Adrenal gland (tissue), 9 donors: ENCODE measurements at regions not wholly inside any gene's neighbourhood (a gene's known extent, or its start where the extent isn't known, plus 50 kb on each side); places are given as distances from the start of the nearest gene placed in this dataset.

Experiments used
- DNase-seq, 7 donors: peaks; one replicate each; pipeline ENCODE4 v3.0.0-alpha.2; 2019 to 2020
- H3K27ac ChIP-seq, 5 donors: fragments of 200-600 bp; sonication (generic) in 4 of 5; 1 replicate in 3 of 5; 2 replicates in 2 of 5; pipeline versions ENCODE4 v1.5.1 to v1.8.0; 2016 to 2020; ENCODE audit warnings: mild to moderate bottlenecking in 1 of 5
- H3K27me3 ChIP-seq: fragments of 200-600 bp; 2 replicates; pipeline ENCODE4 v1.8.0; 2021
- H3K36me3 ChIP-seq, 2 donors: fragments of 200-600 bp; replicated peaks in 1 of 2; 1 replicate in 1 of 2; 2 replicates in 1 of 2; pipeline versions ENCODE4 v1.5.1 to v1.8.0; 2018 to 2022
- H3K4me1 ChIP-seq, 2 donors: fragments of 200-600 bp; replicated peaks in 1 of 2; 1 replicate in 1 of 2; 2 replicates in 1 of 2; pipeline versions ENCODE4 v1.5.1 to v1.8.0; 2018 to 2021
- H3K4me3 ChIP-seq, 4 donors: fragments of 200-600 bp; sonication (generic) in 3 of 4; one replicate each; pipeline ENCODE4 v1.5.1; 2016 to 2018
- H3K9me3 ChIP-seq, 3 donors: fragments of 200-600 bp; sonication (generic) in 1 of 3; replicated peaks in 1 of 3; 1 replicate in 2 of 3; 2 replicates in 1 of 3; pipeline versions ENCODE4 v1.5.1 to v1.8.0; 2016 to 2021
- CTCF ChIP-seq, 6 experiments: fragments of 450-650 bp in 4 of 6; fragments of 200-600 bp in 2 of 6; sonication (generic) in 1 of 6; IDR thresholded peaks; 1 replicate in 5 of 6; 2 replicates in 1 of 6; pipeline versions ENCODE4 v1.5.1 to v1.8.0; 2016 to 2021; ENCODE audit warnings: antibody characterized with exemption in 6 of 6, mild to moderate bottlenecking in 2 of 6, moderate library complexity in 1 of 6
- POLR2A ChIP-seq, 2 donors: fragments of 450-650 bp; IDR thresholded peaks; one replicate each; pipeline ENCODE4 v1.6.1; 2017; ENCODE audit warnings: antibody characterized with exemption in 2 of 2, mild to moderate bottlenecking in 2 of 2, moderate library complexity in 1 of 2
- WGBS, 4 donors: extraction: QIAGEN DNeasy Blood & Tissue Kit in 2 of 4; methylation state at CpG; one replicate each; pipeline versions ENCODE4 v1.1.5 to v1.1.7; 2013 to 2017; 5-methylcytosine and 5-hydroxymethylcytosine counted together
- intact Hi-C, 2 donors: fragments of 100-400 bp; cut with DNase I; formaldehyde crosslinking; loops; one replicate each; pipeline versions ENCODE4 v1.14.1 to v1.15.0; 2022 to 2023
- donor health status: healthy with polysubstance abuse.
- donor health status: Bipolar disorder and iron deficiency.
- donor health status: DM: yes; HTN: yes; CAD: no.
- donor health status: DM: no; HTN: no; CAD: no.
- donor health status: DM: no; HTN: no; CAD: no.

- Histone ChIP-seq H3K27me3 (peaks cover 14% of the 10 kb centered on the region), H3K9me3 (no peaks in the 10 kb centered on the region), H3K27ac (no peak overlapping the region), H3K36me3 (no peaks in the 10 kb centered on the region), H3K4me3 (no peak overlapping the region), H3K4me1 (no peaks in the 10 kb centered on the region)
- no peak for DNase-seq
- TF ChIP-seq POLR2A (IDR thresholded peaks at IDR 0.05): no peak
- TF ChIP-seq CTCF (IDR thresholded peaks at IDR 0.05): no peak
- intact Hi-C loops: no loop called here
- WGBS, 4 donors: 81 to 90% (median 88%) methylated on average over 11 to 12 of the region's 12 CpGs
Observed at GRCh38 chr10:131745591-131745990, 155.2 kb upstream of the PPP2R2D start.

- Histone ChIP-seq H3K36me3 (no peaks in the 10 kb centered on the region), H3K9me3 (no peaks in the 10 kb centered on the region), H3K27me3 (peaks cover 14% of the 10 kb centered on the region), H3K27ac (no peak overlapping the region), H3K4me1 (no peaks in the 10 kb centered on the region), H3K4me3 (no peak overlapping the region)
- no peak for TF ChIP-seq POLR2A (IDR thresholded peaks at IDR 0.05)
- no peak for TF ChIP-seq CTCF (IDR thresholded peaks at IDR 0.05)
- DNase-seq: no peak
- 85 to 100% (median 91%) methylated on average over 1 to 20 of the region's 20 CpGs for WGBS, 4 donors
- intact Hi-C loops: no loop called here
Observed at GRCh38 chr10:131746241-131746711, 154.5 kb upstream of the PPP2R2D start.

- 67 to 86% (median 84%) methylated on average over 1 of the region's 1 CpG for WGBS, 4 donors
- H3K27ac ChIP-seq: no peak overlapping the region
- H3K4me1 ChIP-seq: no peaks in the 10 kb centered on the region
- no peak for DNase-seq
- no peaks in the 10 kb centered on the region for H3K36me3 ChIP-seq
- H3K4me3 ChIP-seq: no peak overlapping the region
- H3K9me3 ChIP-seq: no peaks in the 10 kb centered on the region
- peaks cover 14% of the 10 kb centered on the region for H3K27me3 ChIP-seq
- TF ChIP-seq CTCF (IDR thresholded peaks at IDR 0.05) (no peak), POLR2A (IDR thresholded peaks at IDR 0.05) (no peak)
- intact Hi-C loops: no loop called here
Observed at GRCh38 chr10:131746785-131747184, 154.0 kb upstream of the PPP2R2D start.

- Histone ChIP-seq H3K9me3 (no peaks in the 10 kb centered on the region), H3K4me1 (no peaks in the 10 kb centered on the region), H3K4me3 (no peak overlapping the region), H3K36me3 (no peaks in the 10 kb centered on the region), H3K27ac (no peak overlapping the region), H3K27me3 (peaks cover 14% of the 10 kb centered on the region)
- DNase-seq: no peak
- WGBS, 4 donors: 85 to 94% (median 87%) methylated on average over 10 to 16 of the region's 16 CpGs
- intact Hi-C loops: no loop called here
- no peak for TF ChIP-seq CTCF (IDR thresholded peaks at IDR 0.05)
- no peak for TF ChIP-seq POLR2A (IDR thresholded peaks at IDR 0.05)
Observed at GRCh38 chr10:131747251-131747650, 153.6 kb upstream of the PPP2R2D start.
